ENCODE measurements at regions not wholly inside any gene's neighbourhood (a gene's known extent, or its start where the extent isn't known, plus 50 kb on each side); places are given as distances from the start of the nearest gene placed in this dataset.

DNA sequence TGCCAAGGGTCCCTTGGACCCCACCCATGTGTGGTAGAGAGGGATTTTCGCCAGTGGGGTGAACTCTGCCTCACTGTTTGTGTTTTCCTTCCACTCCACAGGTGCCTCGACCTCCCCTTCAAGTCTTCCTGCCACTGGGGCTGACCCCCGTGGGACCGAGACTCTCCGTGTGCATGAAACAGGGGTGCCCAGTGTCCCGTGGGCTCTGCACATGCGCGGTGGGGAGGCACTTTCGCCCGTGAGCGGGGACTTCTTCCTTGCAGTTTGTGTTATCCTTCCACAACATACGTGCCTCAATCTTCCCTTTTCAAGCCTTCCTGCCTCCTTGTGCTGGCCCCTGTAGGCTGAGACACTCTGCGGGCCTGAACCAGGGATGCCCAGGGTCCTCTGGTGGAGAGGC is 362.4 kb downstream of the ALG10 start:
- TF ChIP-seq HNF4G (IDR thresholded peaks at IDR 0.05) (no peak), TAF1 (conservative IDR thresholded peaks at IDR 0.05) (no peak), RAD21 (IDR thresholded peaks at IDR 0.05) (no peak), FOXA2 (IDR thresholded peaks at IDR 0.05) (no peak), YY1 (IDR thresholded peaks at IDR 0.05) (no peak), FOXA1 (IDR thresholded peaks at IDR 0.05) (no peak), SP1 (IDR thresholded peaks at IDR 0.05) (no peak), NR2F2 (IDR thresholded peaks at IDR 0.05) (no peak), JUND (IDR thresholded peaks at IDR 0.05) (no peak), GABPA (IDR thresholded peaks at IDR 0.05 in 1 of 2, conservative IDR thresholded peaks at IDR 0.05 in 1 of 2) (no peak)
- TF ChIP-seq, protein P1, sequence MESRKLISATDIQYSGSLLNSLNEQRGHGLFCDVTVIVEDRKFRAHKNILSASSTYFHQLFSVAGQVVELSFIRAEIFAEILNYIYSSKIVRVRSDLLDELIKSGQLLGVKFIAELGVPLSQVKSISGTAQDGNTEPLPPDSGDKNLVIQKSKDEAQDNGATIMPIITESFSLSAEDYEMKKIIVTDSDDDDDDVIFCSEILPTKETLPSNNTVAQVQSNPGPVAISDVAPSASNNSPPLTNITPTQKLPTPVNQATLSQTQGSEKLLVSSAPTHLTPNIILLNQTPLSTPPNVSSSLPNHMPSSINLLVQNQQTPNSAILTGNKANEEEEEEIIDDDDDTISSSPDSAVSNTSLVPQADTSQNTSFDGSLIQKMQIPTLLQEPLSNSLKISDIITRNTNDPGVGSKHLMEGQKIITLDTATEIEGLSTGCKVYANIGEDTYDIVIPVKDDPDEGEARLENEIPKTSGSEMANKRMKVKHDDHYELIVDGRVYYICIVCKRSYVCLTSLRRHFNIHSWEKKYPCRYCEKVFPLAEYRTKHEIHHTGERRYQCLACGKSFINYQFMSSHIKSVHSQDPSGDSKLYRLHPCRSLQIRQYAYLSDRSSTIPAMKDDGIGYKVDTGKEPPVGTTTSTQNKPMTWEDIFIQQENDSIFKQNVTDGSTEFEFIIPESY (IDR thresholded peaks at IDR 0.05) = no peak
- TF ChIP-seq, protein P2, sequence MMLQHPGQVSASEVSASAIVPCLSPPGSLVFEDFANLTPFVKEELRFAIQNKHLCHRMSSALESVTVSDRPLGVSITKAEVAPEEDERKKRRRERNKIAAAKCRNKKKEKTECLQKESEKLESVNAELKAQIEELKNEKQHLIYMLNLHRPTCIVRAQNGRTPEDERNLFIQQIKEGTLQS (IDR thresholded peaks at IDR 0.05) = no peak
- TF ChIP-seq, protein P3, sequence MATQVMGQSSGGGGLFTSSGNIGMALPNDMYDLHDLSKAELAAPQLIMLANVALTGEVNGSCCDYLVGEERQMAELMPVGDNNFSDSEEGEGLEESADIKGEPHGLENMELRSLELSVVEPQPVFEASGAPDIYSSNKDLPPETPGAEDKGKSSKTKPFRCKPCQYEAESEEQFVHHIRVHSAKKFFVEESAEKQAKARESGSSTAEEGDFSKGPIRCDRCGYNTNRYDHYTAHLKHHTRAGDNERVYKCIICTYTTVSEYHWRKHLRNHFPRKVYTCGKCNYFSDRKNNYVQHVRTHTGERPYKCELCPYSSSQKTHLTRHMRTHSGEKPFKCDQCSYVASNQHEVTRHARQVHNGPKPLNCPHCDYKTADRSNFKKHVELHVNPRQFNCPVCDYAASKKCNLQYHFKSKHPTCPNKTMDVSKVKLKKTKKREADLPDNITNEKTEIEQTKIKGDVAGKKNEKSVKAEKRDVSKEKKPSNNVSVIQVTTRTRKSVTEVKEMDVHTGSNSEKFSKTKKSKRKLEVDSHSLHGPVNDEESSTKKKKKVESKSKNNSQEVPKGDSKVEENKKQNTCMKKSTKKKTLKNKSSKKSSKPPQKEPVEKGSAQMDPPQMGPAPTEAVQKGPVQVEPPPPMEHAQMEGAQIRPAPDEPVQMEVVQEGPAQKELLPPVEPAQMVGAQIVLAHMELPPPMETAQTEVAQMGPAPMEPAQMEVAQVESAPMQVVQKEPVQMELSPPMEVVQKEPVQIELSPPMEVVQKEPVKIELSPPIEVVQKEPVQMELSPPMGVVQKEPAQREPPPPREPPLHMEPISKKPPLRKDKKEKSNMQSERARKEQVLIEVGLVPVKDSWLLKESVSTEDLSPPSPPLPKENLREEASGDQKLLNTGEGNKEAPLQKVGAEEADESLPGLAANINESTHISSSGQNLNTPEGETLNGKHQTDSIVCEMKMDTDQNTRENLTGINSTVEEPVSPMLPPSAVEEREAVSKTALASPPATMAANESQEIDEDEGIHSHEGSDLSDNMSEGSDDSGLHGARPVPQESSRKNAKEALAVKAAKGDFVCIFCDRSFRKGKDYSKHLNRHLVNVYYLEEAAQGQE (IDR thresholded peaks at IDR 0.05) = no peak
- TF ChIP-seq, protein P4, sequence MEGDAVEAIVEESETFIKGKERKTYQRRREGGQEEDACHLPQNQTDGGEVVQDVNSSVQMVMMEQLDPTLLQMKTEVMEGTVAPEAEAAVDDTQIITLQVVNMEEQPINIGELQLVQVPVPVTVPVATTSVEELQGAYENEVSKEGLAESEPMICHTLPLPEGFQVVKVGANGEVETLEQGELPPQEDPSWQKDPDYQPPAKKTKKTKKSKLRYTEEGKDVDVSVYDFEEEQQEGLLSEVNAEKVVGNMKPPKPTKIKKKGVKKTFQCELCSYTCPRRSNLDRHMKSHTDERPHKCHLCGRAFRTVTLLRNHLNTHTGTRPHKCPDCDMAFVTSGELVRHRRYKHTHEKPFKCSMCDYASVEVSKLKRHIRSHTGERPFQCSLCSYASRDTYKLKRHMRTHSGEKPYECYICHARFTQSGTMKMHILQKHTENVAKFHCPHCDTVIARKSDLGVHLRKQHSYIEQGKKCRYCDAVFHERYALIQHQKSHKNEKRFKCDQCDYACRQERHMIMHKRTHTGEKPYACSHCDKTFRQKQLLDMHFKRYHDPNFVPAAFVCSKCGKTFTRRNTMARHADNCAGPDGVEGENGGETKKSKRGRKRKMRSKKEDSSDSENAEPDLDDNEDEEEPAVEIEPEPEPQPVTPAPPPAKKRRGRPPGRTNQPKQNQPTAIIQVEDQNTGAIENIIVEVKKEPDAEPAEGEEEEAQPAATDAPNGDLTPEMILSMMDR (IDR thresholded peaks at IDR 0.05; ENCODE audit: low read depth, low read length, missing input control) = no peak
- TF ChIP-seq, protein P5, sequence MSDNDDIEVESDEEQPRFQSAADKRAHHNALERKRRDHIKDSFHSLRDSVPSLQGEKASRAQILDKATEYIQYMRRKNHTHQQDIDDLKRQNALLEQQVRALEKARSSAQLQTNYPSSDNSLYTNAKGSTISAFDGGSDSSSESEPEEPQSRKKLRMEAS (IDR thresholded peaks at IDR 0.05) = no peak
- Histone ChIP-seq H3K27me3 (ENCODE audit: control insufficient read depth in 4 of 4, insufficient read depth in 4 of 4, low read length in 3 of 4) (peaks cover 0 to 4% (median 0%) of the 10 kb centered on the region in 4 donors), H3K4me3 (ENCODE audit: low read depth in 1 of 3, low read length in 3 of 3) (no peak overlapping the region), H3K36me3 (ENCODE audit: control insufficient read depth in 4 of 4, insufficient read depth in 3 of 4, low read depth in 1 of 4, low read length in 3 of 4) (no peaks in the 10 kb centered on the region), H3K9ac (ENCODE audit: low read depth in 1 of 2, low read length in 2 of 2) (no peak overlapping the region), H3K9me3 (ENCODE audit: control insufficient read depth in 4 of 4, low read length in 3 of 4) (peaks cover 3 to 20% (median 11%) of the 10 kb centered on the region in 4 donors), H3K27ac (ENCODE audit: low read depth in 1 of 2, low read length in 2 of 2) (no peak overlapping the region), H3K4me1 (ENCODE audit: control insufficient read depth in 4 of 4, insufficient read depth in 4 of 4, low read length in 3 of 4) (no peaks in the 10 kb centered on the region)
- DNase-seq (ENCODE audit: low spot score) = no peak
- 75% methylated on average over 13 of the region's 13 CpGs for WGBS

DNA sequence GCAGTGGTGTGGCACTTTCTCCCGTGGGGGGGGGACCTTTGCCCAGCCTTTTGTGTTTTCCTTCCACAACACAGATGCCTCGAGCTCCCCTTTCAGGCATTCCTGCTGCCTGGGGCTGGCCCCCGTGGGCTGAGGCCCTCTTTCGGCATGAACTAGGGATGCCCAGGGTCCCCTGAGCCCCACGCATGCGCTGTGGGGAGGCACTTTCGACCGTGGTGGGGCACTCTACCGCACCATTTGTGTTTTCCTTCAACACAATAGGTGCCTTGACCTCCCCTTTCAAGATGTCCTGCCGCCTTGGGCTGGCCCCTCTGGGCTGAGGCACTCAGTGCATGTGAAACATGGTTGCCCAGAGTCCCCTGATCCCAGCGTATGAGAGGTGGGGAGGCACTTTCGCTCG is 363.7 kb downstream of the ALG10 start:
- H3K9me3 ChIP-seq (ENCODE audit: control insufficient read depth in 4 of 4, low read length in 3 of 4) = peaks cover 3 to 16% (median 8%) of the 10 kb centered on the region in 4 donors
- H3K4me3 ChIP-seq (ENCODE audit: low read depth in 1 of 3, low read length in 3 of 3) = no peak overlapping the region
- DNase-seq (ENCODE audit: low spot score) = no peak
- H3K27me3 ChIP-seq (ENCODE audit: control insufficient read depth in 4 of 4, insufficient read depth in 4 of 4, low read length in 3 of 4) = no peaks in the 10 kb centered on the region
- 57% methylated on average over 13 of the region's 13 CpGs for WGBS
- H3K4me1 ChIP-seq (ENCODE audit: control insufficient read depth in 4 of 4, insufficient read depth in 4 of 4, low read length in 3 of 4) = no peaks in the 10 kb centered on the region
- no peak overlapping the region for H3K27ac ChIP-seq (ENCODE audit: low read depth in 1 of 2, low read length in 2 of 2)
- H3K36me3 ChIP-seq (ENCODE audit: control insufficient read depth in 4 of 4, insufficient read depth in 3 of 4, low read depth in 1 of 4, low read length in 3 of 4) = no peaks in the 10 kb centered on the region
- no peak overlapping the region for H3K9ac ChIP-seq (ENCODE audit: low read depth in 1 of 2, low read length in 2 of 2)
- TF ChIP-seq TAF1 (conservative IDR thresholded peaks at IDR 0.05) (no peak), RXRA (IDR thresholded peaks at IDR 0.05) (no peak), YY1 (IDR thresholded peaks at IDR 0.05) (no peak), NR2F2 (IDR thresholded peaks at IDR 0.05) (no peak), HNF4G (IDR thresholded peaks at IDR 0.05) (no peak), FOXA1 (IDR thresholded peaks at IDR 0.05) (no peak), RAD21 (IDR thresholded peaks at IDR 0.05) (no peak), FOXA2 (IDR thresholded peaks at IDR 0.05) (no peak), EGR1 (IDR thresholded peaks at IDR 0.05; ENCODE audit: low read depth in 2 of 2) (no peak), SP1 (IDR thresholded peaks at IDR 0.05) (no peak)
- TF ChIP-seq, protein P2 (IDR thresholded peaks at IDR 0.05) = no peak
- TF ChIP-seq, protein P3 (IDR thresholded peaks at IDR 0.05) = no peak
- TF ChIP-seq, protein P5 (IDR thresholded peaks at IDR 0.05) = no peak
- TF ChIP-seq, protein P1 (IDR thresholded peaks at IDR 0.05) = no peak
